ENCODE measurements at regions not wholly inside any gene's neighbourhood (a gene's known extent, or its start where the extent isn't known, plus 50 kb on each side); places are given as distances from the start of the nearest gene placed in this dataset.
A peak's percentile ranks its signal among the peaks of the same experiment; 100 is the strongest.

GRCh38 chr5:123813264-123813663, 301.3 kb downstream of the CSNK1G3 start:
- DNase-seq (ENCODE audit: low read depth in 2 of 2): peak in 1 of 2 donors; percentile 36
- Histone ChIP-seq H3K36me3 (ENCODE audit: control insufficient read depth, insufficient read depth, low read length) (no peaks in the 10 kb centered on the region), H3K27me3 (ENCODE audit: control insufficient read depth, insufficient read depth, low read length) (no peaks in the 10 kb centered on the region), H3K27ac (ENCODE audit: insufficient read depth, low read length) (no peak overlapping the region), H3K4me2 (ENCODE audit: extremely low read depth, insufficient read depth, low read length) (no peak overlapping the region), H3K79me2 (ENCODE audit: control insufficient read depth, insufficient read depth, low read length) (no peaks in the 10 kb centered on the region), H4K20me1 (ENCODE audit: control insufficient read depth, extremely low read depth, insufficient read depth, low read length) (no peaks in the 10 kb centered on the region), H2AFZ (ENCODE audit: low read length) (no peak overlapping the region), H3K9ac (ENCODE audit: insufficient read depth, low read length) (no peak overlapping the region), H3K4me3 (replicated peaks in 1 of 4; ENCODE audit: control extremely low read depth in 1 of 4, insufficient read depth in 1 of 4, low read depth in 3 of 4, low read length in 4 of 4) (no peak overlapping the region), H3K9me3 (ENCODE audit: control insufficient read depth, insufficient read depth, low read depth, low read length) (no peaks in the 10 kb centered on the region), H3K4me1 (ENCODE audit: control insufficient read depth, extremely low read depth, insufficient read depth, low read length) (no peaks in the 10 kb centered on the region)
- TF ChIP-seq EZH2 (IDR thresholded peaks at IDR 0.05; ENCODE audit: low read length, missing control alignments): no peak
- TF ChIP-seq, protein P1, sequence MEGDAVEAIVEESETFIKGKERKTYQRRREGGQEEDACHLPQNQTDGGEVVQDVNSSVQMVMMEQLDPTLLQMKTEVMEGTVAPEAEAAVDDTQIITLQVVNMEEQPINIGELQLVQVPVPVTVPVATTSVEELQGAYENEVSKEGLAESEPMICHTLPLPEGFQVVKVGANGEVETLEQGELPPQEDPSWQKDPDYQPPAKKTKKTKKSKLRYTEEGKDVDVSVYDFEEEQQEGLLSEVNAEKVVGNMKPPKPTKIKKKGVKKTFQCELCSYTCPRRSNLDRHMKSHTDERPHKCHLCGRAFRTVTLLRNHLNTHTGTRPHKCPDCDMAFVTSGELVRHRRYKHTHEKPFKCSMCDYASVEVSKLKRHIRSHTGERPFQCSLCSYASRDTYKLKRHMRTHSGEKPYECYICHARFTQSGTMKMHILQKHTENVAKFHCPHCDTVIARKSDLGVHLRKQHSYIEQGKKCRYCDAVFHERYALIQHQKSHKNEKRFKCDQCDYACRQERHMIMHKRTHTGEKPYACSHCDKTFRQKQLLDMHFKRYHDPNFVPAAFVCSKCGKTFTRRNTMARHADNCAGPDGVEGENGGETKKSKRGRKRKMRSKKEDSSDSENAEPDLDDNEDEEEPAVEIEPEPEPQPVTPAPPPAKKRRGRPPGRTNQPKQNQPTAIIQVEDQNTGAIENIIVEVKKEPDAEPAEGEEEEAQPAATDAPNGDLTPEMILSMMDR (conservative IDR thresholded peaks at IDR 0.05 in 1 of 2, IDR thresholded peaks at IDR 0.05 in 1 of 2; ENCODE audit: low read depth in 1 of 2, low read length in 2 of 2): no peak

DNA sequence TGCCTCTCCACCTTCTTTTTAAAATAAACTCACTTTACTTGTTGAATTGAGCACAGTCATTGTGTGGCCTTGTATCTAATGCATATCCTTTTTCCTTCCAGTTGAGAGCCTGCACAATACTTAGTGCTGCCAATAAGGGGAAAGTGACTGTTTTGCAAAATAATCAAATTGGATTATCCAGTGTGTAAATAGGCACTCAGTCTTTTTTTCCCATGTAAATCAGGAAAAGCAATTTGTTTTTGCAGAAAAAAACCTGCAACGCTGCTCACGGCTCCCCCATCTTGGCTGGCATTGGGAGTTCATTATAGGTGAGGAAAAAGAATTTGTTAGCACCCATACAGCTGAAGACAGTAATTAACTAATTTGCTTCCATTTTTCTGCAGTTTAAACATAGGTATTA, 299.9 kb downstream of the CSNK1G3 start:
- Histone ChIP-seq H3K79me2 (ENCODE audit: control insufficient read depth, insufficient read depth, low read length) (no peaks in the 10 kb centered on the region), H3K27me3 (ENCODE audit: control insufficient read depth, insufficient read depth, low read length) (no peaks in the 10 kb centered on the region), H3K27ac (ENCODE audit: insufficient read depth, low read length) (no peak overlapping the region), H3K4me2 (ENCODE audit: extremely low read depth, insufficient read depth, low read length) (no peak overlapping the region), H3K9ac (ENCODE audit: insufficient read depth, low read length) (no peak overlapping the region), H4K20me1 (ENCODE audit: control insufficient read depth, extremely low read depth, insufficient read depth, low read length) (no peaks in the 10 kb centered on the region), H3K9me3 (ENCODE audit: control insufficient read depth, insufficient read depth, low read depth, low read length) (no peaks in the 10 kb centered on the region), H2AFZ (ENCODE audit: low read length) (no peak overlapping the region), H3K4me3 (replicated peaks in 1 of 4; ENCODE audit: control extremely low read depth in 1 of 4, insufficient read depth in 1 of 4, low read depth in 3 of 4, low read length in 4 of 4) (no peak overlapping the region), H3K4me1 (ENCODE audit: control insufficient read depth, extremely low read depth, insufficient read depth, low read length) (no peaks in the 10 kb centered on the region), H3K36me3 (ENCODE audit: control insufficient read depth, insufficient read depth, low read length) (no peaks in the 10 kb centered on the region)
- DNase-seq (ENCODE audit: low read depth in 2 of 2): no peak
- TF ChIP-seq, protein P1 (conservative IDR thresholded peaks at IDR 0.05 in 1 of 2, IDR thresholded peaks at IDR 0.05 in 1 of 2; ENCODE audit: low read depth in 1 of 2, low read length in 2 of 2): no peak
- TF ChIP-seq EZH2 (IDR thresholded peaks at IDR 0.05; ENCODE audit: low read length, missing control alignments): no peak

- no peak for TF ChIP-seq EZH2 (IDR thresholded peaks at IDR 0.05; ENCODE audit: low read length, missing control alignments)
- TF ChIP-seq, protein P1 (conservative IDR thresholded peaks at IDR 0.05 in 1 of 2, IDR thresholded peaks at IDR 0.05 in 1 of 2; ENCODE audit: low read depth in 1 of 2, low read length in 2 of 2): no peak
- Histone ChIP-seq H3K27ac (ENCODE audit: insufficient read depth, low read length) (no peak overlapping the region), H2AFZ (ENCODE audit: low read length) (no peak overlapping the region), H3K9ac (ENCODE audit: insufficient read depth, low read length) (no peak overlapping the region), H3K9me3 (ENCODE audit: control insufficient read depth, insufficient read depth, low read depth, low read length) (no peaks in the 10 kb centered on the region), H3K27me3 (ENCODE audit: control insufficient read depth, insufficient read depth, low read length) (no peaks in the 10 kb centered on the region), H3K4me2 (ENCODE audit: extremely low read depth, insufficient read depth, low read length) (no peak overlapping the region), H4K20me1 (ENCODE audit: control insufficient read depth, extremely low read depth, insufficient read depth, low read length) (no peaks in the 10 kb centered on the region), H3K36me3 (ENCODE audit: control insufficient read depth, insufficient read depth, low read length) (no peaks in the 10 kb centered on the region), H3K4me3 (replicated peaks in 1 of 4; ENCODE audit: control extremely low read depth in 1 of 4, insufficient read depth in 1 of 4, low read depth in 3 of 4, low read length in 4 of 4) (no peak overlapping the region), H3K4me1 (ENCODE audit: control insufficient read depth, extremely low read depth, insufficient read depth, low read length) (no peaks in the 10 kb centered on the region), H3K79me2 (ENCODE audit: control insufficient read depth, insufficient read depth, low read length) (no peaks in the 10 kb centered on the region)
- DNase-seq (ENCODE audit: low read depth in 2 of 2): no peak
Observed at GRCh38 chr5:123810746-123811340, 298.9 kb downstream of the CSNK1G3 start.

All from fibroblast of lung (primary cell).